NCI-H2029 (cell line): ENCODE measurements at regions not wholly inside any gene's neighbourhood (a gene's known extent, or its start where the extent isn't known, plus 50 kb on each side); places are given as distances from the start of the nearest gene placed in this dataset.

Source experiments
- DNase-seq: peaks from one replicate; lab custom pipeline; 2025; lab: John Stamatoyannopoulos, UW

DNA sequence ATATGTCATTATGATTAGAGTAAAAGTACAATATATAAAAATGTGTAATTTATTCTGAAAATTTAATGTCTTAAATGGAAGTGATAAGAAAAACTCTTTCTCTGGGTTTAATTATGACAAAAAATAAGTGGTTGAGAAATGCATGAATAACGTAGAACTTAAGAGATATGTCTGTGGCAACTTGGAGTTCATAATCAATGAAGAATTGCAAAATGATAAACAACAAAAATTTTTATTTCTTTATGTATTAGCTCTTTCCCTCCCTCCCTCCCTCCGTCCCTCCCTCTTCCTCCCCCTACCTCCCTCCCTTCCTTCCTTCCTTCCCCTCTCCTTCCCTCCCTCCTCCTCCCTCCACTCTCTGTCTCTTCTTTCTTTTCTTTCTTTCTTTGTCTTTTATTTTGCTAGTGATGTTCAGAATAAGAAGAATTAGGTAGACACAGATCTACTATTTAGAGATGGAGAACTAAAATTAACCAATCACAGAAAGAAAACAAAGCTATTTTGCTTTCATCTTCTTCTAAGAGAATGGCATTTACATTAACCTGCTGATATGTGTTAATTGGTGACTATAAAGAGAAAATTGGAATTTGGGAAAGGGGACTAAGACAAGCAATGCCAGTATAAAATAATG, 96.3 kb upstream of the PDC start:
- no peak for DNase-seq

- DNase-seq: no peak
Observed at GRCh38 chr1:186550832-186551231, 89.9 kb upstream of the PDC start.

GRCh38 chr1:186541003-186541402, 80.1 kb upstream of the PDC start:
- DNase-seq: no peak

DNA sequence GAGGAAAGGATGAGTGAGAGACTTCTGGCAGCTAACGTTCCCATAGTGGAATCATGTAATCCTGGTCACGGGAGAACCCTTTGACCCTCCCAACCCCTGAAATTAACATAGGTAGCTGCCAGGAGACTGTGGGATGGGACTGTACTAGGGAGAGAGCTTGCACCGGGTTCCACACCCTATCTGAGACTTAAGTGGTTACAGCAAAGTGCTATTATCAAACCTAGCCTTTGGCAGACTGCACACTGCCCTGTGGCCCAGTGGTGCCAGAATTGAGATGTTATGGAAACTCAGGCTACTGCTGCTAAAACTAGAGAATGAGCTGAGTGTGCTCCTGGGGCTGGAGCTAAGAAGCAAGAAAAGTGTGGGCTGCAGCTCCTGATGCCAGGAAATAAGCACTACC, 79.6 kb upstream of the PDC start:
- DNase-seq: no peak

DNA sequence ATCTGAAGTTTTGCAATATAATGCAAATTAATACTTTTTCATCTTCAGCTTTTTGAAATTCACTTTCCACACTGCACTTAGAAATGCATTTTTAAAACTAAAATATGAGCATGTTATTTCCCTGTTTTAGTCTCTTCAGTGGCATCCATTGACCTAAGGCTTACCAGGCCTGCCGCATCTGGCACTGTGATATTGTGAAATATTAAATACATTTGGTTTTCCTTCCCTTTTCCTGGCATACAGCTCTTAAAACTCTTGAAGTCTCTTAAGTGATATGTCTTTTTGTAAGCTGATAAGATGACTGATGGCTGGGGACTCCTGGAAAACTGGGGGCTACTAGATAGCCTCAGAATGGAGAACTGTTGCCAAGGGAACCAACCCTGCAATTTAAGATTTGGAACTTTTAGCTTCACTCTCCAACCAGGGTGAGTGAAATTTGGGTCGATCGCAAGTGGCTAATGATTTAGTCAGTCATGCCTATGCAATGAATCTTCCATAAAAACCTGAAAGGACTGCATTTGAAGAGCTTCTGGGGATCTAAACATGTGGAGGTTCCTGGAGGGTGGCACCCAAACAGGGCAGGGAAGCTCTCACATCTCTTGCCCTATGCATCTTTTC, 75.5 kb upstream of the PDC start:
- no peak for DNase-seq

DNA sequence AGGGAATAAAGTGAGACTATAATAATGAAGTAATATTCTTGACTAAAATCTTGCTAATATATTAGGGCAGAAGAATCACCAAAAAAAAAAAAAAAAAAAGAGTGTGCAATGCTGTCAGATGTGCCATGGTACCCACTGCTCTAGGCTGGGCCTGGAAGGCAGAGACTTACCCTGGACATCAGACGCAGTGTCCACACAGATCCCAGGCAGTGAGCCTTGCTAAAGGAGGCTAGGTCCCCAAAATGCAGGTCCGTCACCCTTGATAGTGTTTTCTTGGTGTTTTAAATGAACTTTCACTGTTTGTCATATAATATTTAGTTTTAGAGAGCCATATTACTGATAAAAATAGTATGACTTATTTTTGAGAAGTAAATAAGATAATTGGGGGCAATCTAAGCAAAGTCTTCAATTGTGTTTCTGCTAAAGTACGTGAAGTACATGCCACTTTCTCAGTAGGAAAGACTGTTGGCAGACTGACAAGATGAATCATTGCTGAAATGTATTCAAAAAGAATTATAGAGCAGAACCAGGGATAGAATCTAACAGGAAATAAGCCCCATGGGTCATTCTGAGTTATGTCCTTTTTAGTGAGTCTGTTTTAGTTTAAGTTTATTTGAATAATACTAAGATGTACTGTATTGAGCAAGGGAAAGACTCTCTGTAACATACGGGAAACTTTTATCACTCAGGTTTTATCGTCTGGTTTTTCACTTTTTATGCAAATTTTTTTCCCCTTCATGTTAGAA, 74.6 kb upstream of the PDC start:
- no peak for DNase-seq

- DNase-seq: no peak
Observed at GRCh38 chr1:186534401-186534800, 73.5 kb upstream of the PDC start.

DNA sequence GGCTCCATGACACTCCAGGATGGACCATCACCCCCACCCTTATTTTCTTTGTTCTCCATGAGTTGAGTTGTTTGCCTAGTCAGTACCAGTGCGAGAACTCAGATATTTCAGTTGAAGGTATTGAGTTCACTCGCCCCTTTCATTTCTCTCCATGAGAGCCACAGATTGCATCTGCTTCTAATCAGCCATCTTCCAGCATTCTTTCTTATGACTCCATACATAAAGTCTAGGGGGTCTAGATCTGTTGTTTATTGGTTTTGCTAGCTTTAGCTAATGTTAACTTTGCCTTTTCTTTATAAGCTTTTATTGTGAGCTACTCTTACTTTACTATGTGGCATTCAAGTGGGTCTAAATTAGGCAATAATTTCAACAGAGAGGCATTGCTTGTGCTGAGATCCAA, 71.6 kb upstream of the PDC start:
- DNase-seq: no peak

- no peak for DNase-seq
Observed at GRCh38 chr1:186531561-186532165, 70.7 kb upstream of the PDC start.

- no peak for DNase-seq
Observed at GRCh38 chr1:186530109-186530508, 69.2 kb upstream of the PDC start.

- no peak for DNase-seq
Observed at GRCh38 chr1:186519982-186520381, 59.1 kb upstream of the PDC start.

- no peak for DNase-seq
Observed at GRCh38 chr1:186518822-186519381, 58.0 kb upstream of the PDC start.

GRCh38 chr1:186518395-186518794, 57.5 kb upstream of the PDC start:
- no peak for DNase-seq

DNA sequence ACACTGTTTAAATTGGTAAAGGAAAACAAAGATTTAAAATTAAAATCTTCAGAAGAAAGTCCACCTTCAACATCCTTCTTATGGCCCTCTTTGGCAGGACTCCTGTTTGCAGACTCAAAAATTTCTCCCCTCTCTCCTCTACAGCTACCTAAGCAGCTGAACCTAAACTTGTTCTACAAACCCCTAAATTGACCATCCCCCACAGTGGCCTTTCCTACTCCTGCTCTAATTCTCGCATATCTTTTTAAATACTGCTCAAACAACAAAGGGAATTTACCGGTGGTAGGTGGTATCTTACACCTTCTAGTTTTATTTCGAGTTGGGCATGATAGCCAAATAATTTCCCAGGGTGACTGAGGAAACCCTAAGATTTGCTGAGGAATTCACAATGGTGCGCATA, 53.5 kb upstream of the PDC start:
- DNase-seq: no peak

DNA sequence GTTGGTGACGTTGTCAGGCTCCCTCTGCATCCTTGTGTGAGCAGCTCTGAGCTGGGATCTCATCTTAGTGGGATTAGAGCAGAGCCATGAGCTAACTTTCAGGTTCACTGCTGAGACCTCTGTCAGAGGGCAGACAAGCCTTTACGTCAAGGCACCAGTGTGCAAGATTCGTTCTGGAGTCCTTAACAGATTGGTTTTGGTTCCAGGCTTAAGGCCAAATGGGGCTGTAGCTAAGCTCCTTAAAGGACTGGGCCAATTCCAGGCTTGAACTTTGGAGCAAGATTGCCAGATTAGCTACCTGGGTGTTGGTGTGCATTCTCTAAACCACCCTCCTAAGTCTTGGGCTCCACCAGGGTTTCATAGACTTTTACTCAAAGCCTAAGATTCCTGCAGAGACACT, 52.6 kb upstream of the PDC start:
- DNase-seq: no peak

GRCh38 chr1:186512698-186513457, 52.0 kb upstream of the PDC start:
- DNase-seq: no peak

GRCh38 chr1:186511761-186512637, 51.1 kb upstream of the PDC start:
- no peak for DNase-seq
